Kidney epithelial cell (primary cell): ENCODE measurements at regions not wholly inside any gene's neighbourhood (a gene's known extent, or its start where the extent isn't known, plus 50 kb on each side); places are given as distances from the start of the nearest gene placed in this dataset.

ENCODE experiments used
- DNase-seq: peaks from one replicate; pipeline ENCODE4 v3.0.0-alpha.2; 2010; ENCODE audit warnings: low read depth
- H3K27me3 ChIP-seq: 2 replicates; pipeline ENCODE4 v1.6.0; 2011; ENCODE audit warnings: low read length; ENCODE audit not compliant: control insufficient read depth, insufficient read depth
- H3K36me3 ChIP-seq: 2 replicates; pipeline ENCODE4 v1.5.1; 2011; ENCODE audit warnings: low read length; ENCODE audit not compliant: control insufficient read depth, insufficient read depth
- H3K4me3 ChIP-seq: 2 replicates; pipeline ENCODE4 v1.5.1; 2011; ENCODE audit warnings: low read depth, mild to moderate bottlenecking, control low read depth, low read length
- CTCF ChIP-seq: IDR thresholded peaks from 2 replicates; pipeline ENCODE4 v1.5.1; 2011; ENCODE audit warnings: mild to moderate bottlenecking, moderate library complexity, low read length, control low read depth, inconsistent platforms; ENCODE audit not compliant: insufficient read depth, poor library complexity, severe bottlenecking

DNA sequence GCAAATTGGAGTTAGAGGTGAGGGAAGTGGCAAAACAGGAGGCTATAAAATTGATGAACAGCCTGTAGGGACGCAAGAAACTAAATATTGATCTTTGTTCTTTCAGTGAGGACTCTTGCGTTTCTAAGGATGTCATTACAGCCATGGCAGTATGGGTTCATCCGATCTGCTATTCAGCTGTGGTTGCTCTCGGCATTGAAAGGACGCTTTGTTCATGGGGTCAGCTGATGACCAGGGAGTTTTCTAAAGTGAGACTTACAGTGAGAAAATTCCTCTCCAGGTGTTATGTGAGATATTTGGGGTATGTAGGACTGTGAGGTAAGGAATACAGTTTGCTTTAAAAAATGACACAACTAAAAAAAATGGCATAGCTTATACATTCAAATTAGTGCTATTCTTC, 52.7 kb upstream of the PELI1 start:
- TF ChIP-seq CTCF = no peak
- no peak for DNase-seq
- Histone ChIP-seq H3K4me3 (no peak overlapping the region), H3K36me3 (no peaks in the 10 kb centered on the region), H3K27me3 (no peaks in the 10 kb centered on the region)

GRCh38 chr2:64201151-64201550, 56.9 kb upstream of the PELI1 start:
- Histone ChIP-seq H3K27me3 (no peaks in the 10 kb centered on the region), H3K4me3 (no peak overlapping the region), H3K36me3 (no peaks in the 10 kb centered on the region)
- no peak for DNase-seq
- TF ChIP-seq CTCF = no peak

DNA sequence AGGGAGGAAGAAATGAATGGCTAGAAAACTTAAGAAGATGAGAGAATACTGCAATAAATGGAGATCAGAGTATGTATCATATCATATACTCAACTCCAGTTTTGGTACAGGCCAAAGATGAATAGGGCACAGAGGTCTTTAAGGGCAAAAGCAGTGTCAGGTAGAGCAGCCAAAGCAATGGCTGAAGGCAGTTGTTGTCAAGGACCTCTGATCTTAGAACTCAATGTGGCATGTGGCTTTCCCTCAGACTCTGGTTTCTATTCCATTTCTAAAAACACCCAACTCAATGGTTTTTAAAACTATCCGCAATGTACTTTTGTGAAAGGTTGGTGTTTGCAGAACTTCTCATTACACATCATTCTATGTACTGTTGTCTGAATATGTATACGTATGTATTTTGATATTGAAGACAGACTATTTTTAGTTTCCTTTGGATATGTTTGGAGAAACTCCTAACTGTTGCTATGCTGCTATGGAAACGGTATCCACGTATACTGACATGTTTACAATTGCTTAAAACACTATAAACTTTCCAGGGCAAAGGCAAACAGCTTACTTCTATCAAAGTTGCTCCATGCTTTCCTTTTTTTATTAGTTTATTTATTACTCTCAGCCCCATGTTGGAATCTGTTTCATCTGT, 58.1 kb upstream of the PELI1 start:
- no peak for DNase-seq
- no peak for TF ChIP-seq CTCF
- Histone ChIP-seq H3K27me3 (no peaks in the 10 kb centered on the region), H3K4me3 (no peak overlapping the region), H3K36me3 (no peaks in the 10 kb centered on the region)

DNA sequence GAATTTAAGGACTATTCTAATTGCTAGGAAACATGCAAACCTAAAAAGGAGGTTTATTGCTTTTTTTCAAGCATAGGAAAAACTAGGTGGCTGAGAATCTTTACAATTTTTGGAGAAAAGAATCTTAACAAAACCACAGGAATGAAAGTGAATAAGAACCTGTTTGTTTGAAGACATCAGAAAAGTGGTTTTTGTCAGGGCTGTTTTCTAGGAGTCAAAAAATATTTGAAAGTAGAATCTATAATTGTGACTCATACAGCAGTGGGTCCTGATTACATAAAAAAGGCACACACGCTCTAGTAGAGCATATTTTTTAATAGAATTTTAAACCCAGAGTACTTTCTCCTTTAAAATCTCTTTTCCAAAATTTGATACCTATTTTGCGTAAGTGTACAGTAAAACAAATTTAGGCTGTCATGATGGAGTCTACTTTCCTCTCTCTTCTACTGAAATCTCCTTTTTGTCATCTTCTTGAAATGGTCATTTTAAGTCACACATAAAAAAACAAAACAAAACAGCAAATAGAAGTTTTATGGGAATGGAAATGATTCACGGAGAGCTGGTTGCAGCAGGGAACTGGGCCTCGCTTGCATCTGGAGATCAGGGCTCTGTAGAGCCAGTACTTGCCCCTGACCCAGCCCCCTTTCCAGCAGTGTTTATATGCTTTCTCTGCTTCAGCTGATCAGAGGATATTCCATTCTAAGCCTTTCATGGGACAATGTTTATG, 59.1 kb upstream of the PELI1 start:
- H3K27me3 ChIP-seq = no peaks in the 10 kb centered on the region
- no peak overlapping the region for H3K4me3 ChIP-seq
- DNase-seq = no peak
- no peak for TF ChIP-seq CTCF
- no peaks in the 10 kb centered on the region for H3K36me3 ChIP-seq

GRCh38 chr2:64203858-64204632, 59.8 kb upstream of the PELI1 start:
- no peak overlapping the region for H3K4me3 ChIP-seq
- no peak for DNase-seq
- no peak for TF ChIP-seq CTCF

More at GRCh38 chr2:64203858-64204632, 59.8 kb upstream of the PELI1 start:
- Histone ChIP-seq H3K36me3 (no peaks in the 10 kb centered on the region), H3K27me3 (no peaks in the 10 kb centered on the region)
